HEK293 (cell line): ENCODE measurements at regions not wholly inside any gene's neighbourhood (a gene's known extent, or its start where the extent isn't known, plus 50 kb on each side); places are given as distances from the start of the nearest gene placed in this dataset.

Source experiments
- CTCF ChIA-PET: fragments of 350-600 bp; formaldehyde crosslinking; extraction: SDS; loops from one replicate; lab custom pipeline; 2021; ENCODE audit warnings: antibody characterized with exemption; lab: Yijun Ruan, JAX
- POLR2A ChIA-PET: fragments of 300-600 bp; formaldehyde crosslinking; extraction: SDS; loops from one replicate; lab custom pipeline; 2020; ENCODE audit warnings: antibody characterized with exemption, inconsistent platforms; lab: Yijun Ruan, JAX
- H3K27ac ChIP-seq: fragments of 200-500 bp; sonication (Bioruptor generic); 2 replicates; pipeline ENCODE4 v1.5.1; 2014; ENCODE audit warnings: low read depth, low read length, control low read depth, inconsistent platforms; ENCODE audit errors: extremely low read depth
- H3K36me3 ChIP-seq, 2 experiments: fragments of 200-500 bp in 1 of 2; sonication (Bioruptor generic) in 1 of 2; 1 replicate in 1 of 2; 2 replicates in 1 of 2; pipeline ENCODE4 v1.5.1; 2014 to 2017; ENCODE audit warnings: inconsistent platforms in 2 of 2, low read length in 2 of 2; ENCODE audit not compliant: control insufficient read depth in 2 of 2, insufficient read depth in 1 of 2
- H3K4me1 ChIP-seq: fragments of 200-500 bp; sonication (Bioruptor generic); 2 replicates; pipeline ENCODE4 v1.5.1; 2014; ENCODE audit warnings: mild to moderate bottlenecking, low read length, inconsistent platforms; ENCODE audit not compliant: control insufficient read depth, insufficient read depth
- H3K4me3 ChIP-seq: 2 replicates; pipeline ENCODE4 v1.5.1; 2011; ENCODE audit warnings: low read depth, mild to moderate bottlenecking, control low read depth, low read length, moderate library complexity
- H3K9me3 ChIP-seq: fragments of 200-500 bp; sonication (Bioruptor generic); 2 replicates; pipeline ENCODE4 v1.5.1; 2014; ENCODE audit warnings: low read depth, low read length, inconsistent platforms; ENCODE audit not compliant: control insufficient read depth, insufficient read depth
- CTCF ChIP-seq: fragments of 450-650 bp; formaldehyde crosslinking; IDR thresholded peaks from 2 replicates; pipeline ENCODE4 v1.5.1; 2016; ENCODE audit warnings: missing biosample characterization, missing genetic modification characterization
- GLI2 ChIP-seq: fragments of 450-650 bp; formaldehyde crosslinking; IDR thresholded peaks from 2 replicates; pipeline ENCODE4; 2017; ENCODE audit warnings: missing biosample characterization, missing genetic modification characterization, low read depth, borderline replicate concordance
- GLIS1 ChIP-seq: fragments of 450-650 bp; formaldehyde crosslinking; IDR thresholded peaks from 2 replicates; pipeline ENCODE4 v1.5.1; 2016; ENCODE audit warnings: missing biosample characterization, missing genetic modification characterization
- KLF9 ChIP-seq: fragments of 450-650 bp; formaldehyde crosslinking; IDR thresholded peaks from 2 replicates; pipeline ENCODE4 v1.5.1; 2016; ENCODE audit warnings: missing biosample characterization, missing genetic modification characterization, low read depth
- MYNN ChIP-seq: fragments of 450-650 bp; formaldehyde crosslinking; IDR thresholded peaks from 2 replicates; pipeline ENCODE4 v1.5.1; 2016; ENCODE audit warnings: missing biosample characterization, missing genetic modification characterization, borderline replicate concordance
- SP2 ChIP-seq: fragments of 450-650 bp; formaldehyde crosslinking; IDR thresholded peaks from 2 replicates; pipeline ENCODE4 v1.5.1; 2016; ENCODE audit warnings: missing biosample characterization, missing genetic modification characterization
- TRIM28 ChIP-seq: IDR thresholded peaks from 2 replicates; pipeline ENCODE4 v1.6.1; 2011; ENCODE audit warnings: low read length, control low read depth, borderline replicate concordance
- ZBTB20 ChIP-seq: fragments of 450-650 bp; formaldehyde crosslinking; IDR thresholded peaks from 2 replicates; pipeline ENCODE4 v1.5.1; 2016; ENCODE audit warnings: missing biosample characterization, missing genetic modification characterization
- ZEB2 ChIP-seq: fragments of 450-650 bp; formaldehyde crosslinking; IDR thresholded peaks from 2 replicates; pipeline ENCODE4 v1.5.1; 2016; ENCODE audit warnings: missing biosample characterization, missing genetic modification characterization
- ZFP37 ChIP-seq: fragments of 450-650 bp; formaldehyde crosslinking; IDR thresholded peaks from 2 replicates; pipeline ENCODE4 v1.5.1; 2016; ENCODE audit warnings: missing biosample characterization, missing genetic modification characterization
- ZIC2 ChIP-seq: fragments of 450-650 bp; formaldehyde crosslinking; IDR thresholded peaks from 2 replicates; pipeline ENCODE4 v1.5.1; 2016; ENCODE audit warnings: missing biosample characterization, missing genetic modification characterization
- ZNF155 ChIP-seq: fragments of 450-650 bp; formaldehyde crosslinking; IDR thresholded peaks from 2 replicates; pipeline ENCODE4 v1.5.1; 2016; ENCODE audit warnings: missing biosample characterization, missing genetic modification characterization
- ZNF169 ChIP-seq: fragments of 450-650 bp; formaldehyde crosslinking; IDR thresholded peaks from 2 replicates; pipeline ENCODE4 v1.5.1; 2016; ENCODE audit warnings: missing biosample characterization, missing genetic modification characterization
- ZNF19 ChIP-seq: fragments of 450-650 bp; formaldehyde crosslinking; IDR thresholded peaks from 2 replicates; pipeline ENCODE4; 2016; ENCODE audit warnings: missing biosample characterization, missing genetic modification characterization, low read depth
- ZNF2 ChIP-seq: fragments of 450-650 bp; formaldehyde crosslinking; IDR thresholded peaks from 2 replicates; pipeline ENCODE4 v1.5.1; 2016; ENCODE audit warnings: missing biosample characterization, missing genetic modification characterization
- ZNF223 ChIP-seq: fragments of 450-650 bp; formaldehyde crosslinking; IDR thresholded peaks from 2 replicates; pipeline ENCODE4 v1.5.1; 2016; ENCODE audit warnings: missing biosample characterization, missing genetic modification characterization
- ZNF248 ChIP-seq: fragments of 450-650 bp; formaldehyde crosslinking; IDR thresholded peaks from 2 replicates; pipeline ENCODE4 v1.5.1; 2017; ENCODE audit warnings: missing biosample characterization, missing genetic modification characterization
- ZNF423 ChIP-seq: fragments of 450-650 bp; formaldehyde crosslinking; IDR thresholded peaks from 2 replicates; pipeline ENCODE4 v1.5.1; 2016; ENCODE audit warnings: missing biosample characterization, missing genetic modification characterization
- ZNF549 ChIP-seq: fragments of 450-650 bp; IDR thresholded peaks from 2 replicates; pipeline ENCODE4 v1.5.1; 2018; ENCODE audit warnings: missing biosample characterization, missing genetic modification characterization, mild to moderate bottlenecking, inconsistent platforms, moderate library complexity
- ZNF837 ChIP-seq: fragments of 450-650 bp; formaldehyde crosslinking; IDR thresholded peaks from 2 replicates; pipeline ENCODE4 v1.5.1; 2016; ENCODE audit warnings: missing biosample characterization, missing genetic modification characterization
- TF ChIP-seq, protein P1 (sequence below): fragments of 450-650 bp; formaldehyde crosslinking; IDR thresholded peaks from 2 replicates; pipeline ENCODE4 v1.5.1; 2016; ENCODE audit warnings: missing biosample characterization, missing genetic modification characterization
- TF ChIP-seq, protein P2 (sequence below): fragments of 450-650 bp; IDR thresholded peaks from 2 replicates; pipeline ENCODE4 v1.5.1; 2018; ENCODE audit warnings: missing biosample characterization, mild to moderate bottlenecking, missing genetic modification characterization

- Histone ChIP-seq H3K27ac (no peak overlapping the region), H3K36me3 (no peaks in the 10 kb centered on the region), H3K4me1 (no peaks in the 10 kb centered on the region), H3K9me3 (no peaks in the 10 kb centered on the region), H3K4me3 (no peak overlapping the region)
- TF ChIP-seq SP2 (tag by site-specific recombination) (no peak), MYNN (tag by site-specific recombination) (no peak), ZNF19 (tag by site-specific recombination) (no peak), ZNF248 (no peak), KLF9 (tag by site-specific recombination) (no peak), ZNF423 (tag by site-specific recombination) (no peak), ZNF223 (tag by site-specific recombination) (no peak), ZFP37 (tag by site-specific recombination) (no peak), TRIM28 (no peak), ZNF2 (tag by site-specific recombination) (no peak)
- POLR2A ChIA-PET = no interaction called here
- CTCF ChIA-PET = no interaction called here
Observed at GRCh38 chr6:62737792-62738191, 451.8 kb upstream of the KHDRBS2 start.

DNA sequence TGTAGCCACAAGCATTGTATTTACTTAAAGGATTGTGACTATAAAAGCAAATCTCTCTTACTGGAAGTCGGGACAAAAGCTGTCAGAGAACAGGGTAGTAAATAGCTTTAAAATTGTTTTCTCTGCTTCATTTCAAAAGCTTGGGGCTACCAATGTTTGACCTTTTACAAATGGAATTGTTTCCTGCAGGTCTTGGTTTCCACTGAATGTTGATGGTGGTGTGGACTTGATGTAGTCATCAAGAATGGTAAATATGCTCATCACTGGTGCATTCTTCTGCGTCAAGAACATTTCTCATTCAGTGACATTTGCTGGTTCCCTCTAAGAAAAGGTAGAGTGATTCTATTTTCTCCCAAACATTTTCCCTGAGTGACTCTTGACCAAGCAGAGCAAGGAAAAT, 435.4 kb upstream of the KHDRBS2 start:
- H3K4me1 ChIP-seq = no peaks in the 10 kb centered on the region
- TF ChIP-seq, protein P1, sequence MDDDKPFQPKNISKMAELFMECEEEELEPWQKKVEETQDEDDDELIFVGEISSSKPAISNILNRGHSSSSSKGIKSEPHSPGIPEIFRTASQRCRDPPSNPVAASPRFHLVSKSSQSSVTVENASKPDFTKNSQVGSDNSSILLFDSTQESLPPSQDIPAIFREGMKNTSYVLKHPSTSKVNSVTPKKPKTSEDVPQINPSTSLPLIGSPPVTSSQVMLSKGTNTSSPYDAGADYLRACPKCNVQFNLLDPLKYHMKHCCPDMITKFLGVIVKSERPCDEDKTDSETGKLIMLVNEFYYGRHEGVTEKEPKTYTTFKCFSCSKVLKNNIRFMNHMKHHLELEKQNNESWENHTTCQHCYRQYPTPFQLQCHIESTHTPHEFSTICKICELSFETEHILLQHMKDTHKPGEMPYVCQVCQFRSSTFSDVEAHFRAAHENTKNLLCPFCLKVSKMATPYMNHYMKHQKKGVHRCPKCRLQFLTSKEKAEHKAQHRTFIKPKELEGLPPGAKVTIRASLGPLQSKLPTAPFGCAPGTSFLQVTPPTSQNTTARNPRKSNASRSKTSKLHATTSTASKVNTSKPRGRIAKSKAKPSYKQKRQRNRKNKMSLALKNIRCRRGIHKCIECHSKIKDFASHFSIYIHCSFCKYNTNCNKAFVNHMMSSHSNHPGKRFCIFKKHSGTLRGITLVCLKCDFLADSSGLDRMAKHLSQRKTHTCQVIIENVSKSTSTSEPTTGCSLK (tag by site-specific recombination) = no peak
- no peak for TF ChIP-seq ZNF169 (tag by site-specific recombination)
- no peak for TF ChIP-seq CTCF
- TF ChIP-seq, protein P2, sequence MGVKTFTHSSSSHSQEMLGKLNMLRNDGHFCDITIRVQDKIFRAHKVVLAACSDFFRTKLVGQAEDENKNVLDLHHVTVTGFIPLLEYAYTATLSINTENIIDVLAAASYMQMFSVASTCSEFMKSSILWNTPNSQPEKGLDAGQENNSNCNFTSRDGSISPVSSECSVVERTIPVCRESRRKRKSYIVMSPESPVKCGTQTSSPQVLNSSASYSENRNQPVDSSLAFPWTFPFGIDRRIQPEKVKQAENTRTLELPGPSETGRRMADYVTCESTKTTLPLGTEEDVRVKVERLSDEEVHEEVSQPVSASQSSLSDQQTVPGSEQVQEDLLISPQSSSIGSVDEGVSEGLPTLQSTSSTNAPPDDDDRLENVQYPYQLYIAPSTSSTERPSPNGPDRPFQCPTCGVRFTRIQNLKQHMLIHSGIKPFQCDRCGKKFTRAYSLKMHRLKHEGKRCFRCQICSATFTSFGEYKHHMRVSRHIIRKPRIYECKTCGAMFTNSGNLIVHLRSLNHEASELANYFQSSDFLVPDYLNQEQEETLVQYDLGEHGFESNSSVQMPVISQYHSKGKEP = no peak
- TF ChIP-seq ZIC2 (tag by site-specific recombination) = no peak
- no peak for TF ChIP-seq ZNF549
- no peak for TF ChIP-seq GLIS1 (tag by site-specific recombination)
- no peak for TF ChIP-seq ZNF837 (tag by site-specific recombination)
- no peak for TF ChIP-seq ZEB2
- TF ChIP-seq ZBTB20 (tag by site-specific recombination) = no peak
- no peak for TF ChIP-seq ZNF155 (tag by site-specific recombination)
- no peak for TF ChIP-seq GLI2

More for the DNA sequence above, 435.4 kb upstream of the KHDRBS2 start:
- no peaks in the 10 kb centered on the region for H3K36me3 ChIP-seq
- H3K27ac ChIP-seq = no peak overlapping the region
- no peak overlapping the region for H3K4me3 ChIP-seq
- no peaks in the 10 kb centered on the region for H3K9me3 ChIP-seq
- CTCF ChIA-PET = interaction anchor here (1.1 kb wide), 1 partner anchor 16 kb away, joined by 3 read pairs; no protein-coding TSS in a partner anchor
- POLR2A ChIA-PET = no interaction called here
